DND-41 (cell line): ENCODE measurements at regions not wholly inside any gene's neighbourhood (a gene's known extent, or its start where the extent isn't known, plus 50 kb on each side); places are given as distances from the start of the nearest gene placed in this dataset.

Experiments
- ATAC-seq: fragments of 200-7000 bp; cut with Tn5 transposase; 3 replicates; pipeline ENCODE4 v1.9.1; 2021; ENCODE audit warnings: low read depth; ENCODE audit not compliant: insufficient read depth
- DNase-seq: peaks from one replicate; pipeline ENCODE4 v3.0.0-alpha.2; 2020
- H2AFZ ChIP-seq: 2 replicates; pipeline ENCODE4 v1.6.0; 2012; ENCODE audit warnings: low read depth, low read length
- H3K27ac ChIP-seq: 2 replicates; pipeline ENCODE4 v1.5.1; 2012; ENCODE audit warnings: low read length, inconsistent platforms
- H3K27me3 ChIP-seq: fragments of 200-600 bp; sonication (generic); 2 replicates; pipeline ENCODE4 v1.6.0; 2012; ENCODE audit warnings: low read length, mild to moderate bottlenecking, inconsistent platforms; ENCODE audit not compliant: insufficient read depth, poor library complexity
- H3K36me3 ChIP-seq: 2 replicates; pipeline ENCODE4 v1.5.1; 2012; ENCODE audit warnings: low read length, inconsistent platforms; ENCODE audit not compliant: insufficient read depth
- H3K4me1 ChIP-seq: 2 replicates; pipeline ENCODE4 v1.5.1; 2012; ENCODE audit warnings: mild to moderate bottlenecking, low read length; ENCODE audit not compliant: insufficient read depth
- H3K4me2 ChIP-seq: 2 replicates; pipeline ENCODE4 v1.6.0; 2012; ENCODE audit warnings: mild to moderate bottlenecking, moderate library complexity, low read length, inconsistent platforms; ENCODE audit not compliant: insufficient read depth
- H3K4me3 ChIP-seq, 2 experiments: fragments of 200-600 bp in 1 of 2; shearing (Covaris generic) in 1 of 2; 2 replicates each; pipeline ENCODE4 v1.5.1; 2012 to 2016; ENCODE audit warnings: inconsistent platforms in 2 of 2, low read length in 2 of 2, mild to moderate bottlenecking in 2 of 2, low read depth in 1 of 2, moderate library complexity in 1 of 2
- H3K79me2 ChIP-seq: 2 replicates; pipeline ENCODE4 v1.6.0; 2012; ENCODE audit warnings: low read length, inconsistent platforms; ENCODE audit not compliant: insufficient read depth
- H3K9ac ChIP-seq: 2 replicates; pipeline ENCODE4 v1.6.0; 2012; ENCODE audit warnings: low read depth, mild to moderate bottlenecking, inconsistent platforms, low read length, moderate library complexity
- H3K9me3 ChIP-seq: 2 replicates; pipeline ENCODE4 v1.5.1; 2012; ENCODE audit warnings: low read length, moderate library complexity, mild to moderate bottlenecking, inconsistent platforms; ENCODE audit not compliant: insufficient read depth, severe bottlenecking
- H4K20me1 ChIP-seq: 2 replicates; pipeline ENCODE4 v1.6.0; 2012; ENCODE audit warnings: low read length; ENCODE audit not compliant: insufficient read depth
- EZH2 ChIP-seq: IDR thresholded peaks from 3 replicates; pipeline ENCODE4 v1.6.1; 2012; ENCODE audit warnings: borderline replicate concordance, low read depth, mild to moderate bottlenecking, moderate library complexity, low read length, inconsistent platforms; ENCODE audit not compliant: severe bottlenecking
- TF ChIP-seq, protein P1 (sequence below): IDR thresholded peaks from 2 replicates; pipeline ENCODE4 v1.5.1; 2012; ENCODE audit warnings: borderline replicate concordance, low read length, moderate library complexity, mild to moderate bottlenecking; ENCODE audit not compliant: poor library complexity, severe bottlenecking; ENCODE audit errors: extremely low read depth

DNA sequence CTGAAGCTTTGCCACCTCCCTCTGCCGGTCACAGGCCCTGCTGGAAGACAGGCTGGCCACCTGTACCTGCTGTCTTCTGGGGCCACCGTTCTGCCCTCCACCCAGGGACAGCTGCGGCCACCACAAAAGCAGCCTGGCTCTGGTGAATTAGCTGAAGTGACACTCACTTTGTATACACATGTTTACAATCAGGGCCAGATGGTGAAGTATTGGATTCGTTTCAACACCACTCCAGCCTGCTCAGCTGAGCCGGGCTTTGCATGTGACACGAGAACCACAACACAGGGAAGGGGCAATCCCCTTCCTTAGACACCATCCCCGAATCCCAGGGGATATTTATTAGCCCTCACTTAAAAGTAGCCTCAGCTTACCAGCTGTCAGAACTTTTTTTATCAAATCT lies 191.5 kb upstream of the RPL38 start:
- Histone ChIP-seq H2AFZ (no peak overlapping the region), H3K27me3 (peaks cover 11% of the 10 kb centered on the region), H3K9me3 (no peaks in the 10 kb centered on the region), H3K27ac (no peak overlapping the region), H4K20me1 (no peaks in the 10 kb centered on the region), H3K79me2 (no peaks in the 10 kb centered on the region), H3K9ac (no peak overlapping the region), H3K36me3 (no peaks in the 10 kb centered on the region), H3K4me1 (peaks cover 9% of the 10 kb centered on the region), H3K4me3 (no peak overlapping the region), H3K4me2 (no peak overlapping the region)
- DNase-seq: no peak
- TF ChIP-seq, protein P1, sequence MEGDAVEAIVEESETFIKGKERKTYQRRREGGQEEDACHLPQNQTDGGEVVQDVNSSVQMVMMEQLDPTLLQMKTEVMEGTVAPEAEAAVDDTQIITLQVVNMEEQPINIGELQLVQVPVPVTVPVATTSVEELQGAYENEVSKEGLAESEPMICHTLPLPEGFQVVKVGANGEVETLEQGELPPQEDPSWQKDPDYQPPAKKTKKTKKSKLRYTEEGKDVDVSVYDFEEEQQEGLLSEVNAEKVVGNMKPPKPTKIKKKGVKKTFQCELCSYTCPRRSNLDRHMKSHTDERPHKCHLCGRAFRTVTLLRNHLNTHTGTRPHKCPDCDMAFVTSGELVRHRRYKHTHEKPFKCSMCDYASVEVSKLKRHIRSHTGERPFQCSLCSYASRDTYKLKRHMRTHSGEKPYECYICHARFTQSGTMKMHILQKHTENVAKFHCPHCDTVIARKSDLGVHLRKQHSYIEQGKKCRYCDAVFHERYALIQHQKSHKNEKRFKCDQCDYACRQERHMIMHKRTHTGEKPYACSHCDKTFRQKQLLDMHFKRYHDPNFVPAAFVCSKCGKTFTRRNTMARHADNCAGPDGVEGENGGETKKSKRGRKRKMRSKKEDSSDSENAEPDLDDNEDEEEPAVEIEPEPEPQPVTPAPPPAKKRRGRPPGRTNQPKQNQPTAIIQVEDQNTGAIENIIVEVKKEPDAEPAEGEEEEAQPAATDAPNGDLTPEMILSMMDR: no peak
- no peak for TF ChIP-seq EZH2
- ATAC-seq: no peak

DNA sequence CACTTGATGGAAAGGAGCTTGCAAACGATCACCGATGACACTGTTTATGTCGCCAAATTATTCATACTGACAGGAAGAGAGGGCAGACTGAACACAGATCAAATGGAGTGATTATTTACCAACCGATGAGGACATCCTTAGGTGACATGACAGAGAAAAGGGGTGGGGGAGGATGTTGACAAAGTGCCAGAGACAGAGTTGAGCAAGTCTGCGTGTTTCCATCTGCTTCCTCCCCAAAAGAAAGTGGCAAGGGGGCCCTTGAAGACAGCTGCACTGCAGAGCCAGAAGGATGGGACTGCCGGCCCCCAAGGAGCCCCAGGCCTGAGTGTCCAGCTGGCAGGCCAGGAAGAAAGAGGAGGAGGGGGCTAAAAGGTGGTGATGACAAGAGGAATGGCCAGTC lies 191.0 kb upstream of the RPL38 start:
- no peaks in the 10 kb centered on the region for H4K20me1 ChIP-seq
- H3K27me3 ChIP-seq: peaks cover 11% of the 10 kb centered on the region
- no peaks in the 10 kb centered on the region for H3K9me3 ChIP-seq
- no peaks in the 10 kb centered on the region for H3K79me2 ChIP-seq
- no peak overlapping the region for H3K4me2 ChIP-seq
- TF ChIP-seq EZH2: no peak
- DNase-seq (peak; percentile 24), ATAC-seq (0 out of 3 replicates have a peak, but pooled peaks have one; percentile 22)
- H2AFZ ChIP-seq: no peak overlapping the region
- H3K36me3 ChIP-seq: no peaks in the 10 kb centered on the region
- peaks cover 9% of the 10 kb centered on the region for H3K4me1 ChIP-seq
- H3K4me3 ChIP-seq: no peak overlapping the region
- H3K27ac ChIP-seq: no peak overlapping the region
- H3K9ac ChIP-seq: no peak overlapping the region

DNA sequence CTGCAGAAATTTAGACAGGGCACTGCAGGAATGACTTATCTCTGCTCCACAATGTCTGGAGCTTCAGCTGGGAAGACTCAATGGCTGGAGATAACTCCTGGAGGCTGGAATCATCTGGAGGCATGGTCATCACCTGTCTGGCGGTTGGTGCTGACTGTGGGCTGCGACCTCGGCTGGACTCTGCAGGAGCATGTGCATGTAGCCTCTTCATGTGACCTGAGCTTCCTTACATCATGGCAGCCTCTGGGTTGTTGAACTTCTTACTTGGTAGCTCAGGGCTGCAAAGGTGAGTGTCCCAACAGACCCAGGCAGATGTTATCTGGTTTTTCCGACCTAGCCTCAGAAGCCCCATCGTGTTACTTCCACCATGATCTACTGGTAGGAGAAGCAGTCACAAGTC lies 188.2 kb upstream of the RPL38 start:
- no peaks in the 10 kb centered on the region for H3K36me3 ChIP-seq
- no peaks in the 10 kb centered on the region for H3K9me3 ChIP-seq
- H3K27me3 ChIP-seq: peaks cover 5% of the 10 kb centered on the region
- peaks cover 9% of the 10 kb centered on the region for H3K4me1 ChIP-seq
- no peak overlapping the region for H3K27ac ChIP-seq
- no peak overlapping the region for H3K9ac ChIP-seq
- ATAC-seq (no peak), DNase-seq (no peak)
- H3K4me3 ChIP-seq: no peak overlapping the region
- TF ChIP-seq EZH2: no peak
- TF ChIP-seq, protein P1: no peak
- H2AFZ ChIP-seq: no peak overlapping the region
- no peak overlapping the region for H3K4me2 ChIP-seq
- H3K79me2 ChIP-seq: no peaks in the 10 kb centered on the region
- no peaks in the 10 kb centered on the region for H4K20me1 ChIP-seq

DNA sequence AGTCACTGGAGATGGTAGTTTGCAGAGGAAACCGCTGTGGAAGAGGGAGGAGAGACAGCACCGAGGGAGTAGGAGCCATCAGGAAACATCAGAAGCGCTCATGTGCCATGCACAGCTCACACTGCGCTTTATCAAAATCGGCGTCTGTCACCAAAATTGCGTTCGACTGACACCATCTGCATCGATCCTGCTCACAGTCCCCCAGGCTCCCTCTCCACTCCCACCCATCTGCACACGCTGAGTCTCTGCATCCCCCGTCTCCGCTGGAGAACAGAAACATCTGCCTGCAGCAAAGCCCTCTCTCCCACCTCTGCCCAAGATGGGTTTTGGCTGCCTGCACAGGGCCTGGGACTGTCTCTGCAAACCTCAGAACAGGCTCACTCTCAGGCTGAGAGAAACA lies 187.5 kb upstream of the RPL38 start:
- Histone ChIP-seq H3K9me3 (no peaks in the 10 kb centered on the region), H3K36me3 (no peaks in the 10 kb centered on the region), H4K20me1 (no peaks in the 10 kb centered on the region), H3K4me1 (peaks cover 9% of the 10 kb centered on the region), H2AFZ (no peak overlapping the region), H3K27ac (no peak overlapping the region), H3K27me3 (peaks cover 5% of the 10 kb centered on the region), H3K4me3 (no peak overlapping the region), H3K9ac (no peak overlapping the region), H3K4me2 (no peak overlapping the region), H3K79me2 (no peaks in the 10 kb centered on the region)
- no peak for DNase-seq
- no peak for ATAC-seq
- no peak for TF ChIP-seq EZH2
- TF ChIP-seq, protein P1: no peak
